IMR-90 (cell line): ENCODE measurements at regions not wholly inside any gene's neighbourhood (a gene's known extent, or its start where the extent isn't known, plus 50 kb on each side); places are given as distances from the start of the nearest gene placed in this dataset.

Source experiments
- ATAC-seq: fragments of 200-7000 bp; cut with Tn5 transposase; 2 replicates; pipeline ENCODE4 v1.9.1; 2020; ENCODE audit warnings: low read depth, mild to moderate bottlenecking, moderate library complexity
- BruUV-seq: library from RNA; stranded (reverse); fragments of 400-500 nt; replicated peaks from 2 replicates; lab custom pipeline; 2021; lab: Mats Ljungman, UMichigan
- CTCF ChIA-PET: fragments of 300-600 bp; formaldehyde crosslinking; extraction: SDS; loops from one replicate; lab custom pipeline; 2021; ENCODE audit warnings: antibody characterized with exemption; lab: Yijun Ruan, JAX
- POLR2A ChIA-PET: fragments of 300-600 bp; sonication (Branson Sonifier 250); formaldehyde crosslinking; loops from one replicate; lab custom pipeline; 2022; ENCODE audit warnings: antibody characterized with exemption; ENCODE audit not compliant: unreplicated experiment; lab: Charles Lee
- DNase-seq: peaks from one replicate; pipeline ENCODE4 v3.0.0; 2013
- H2AFZ ChIP-seq: replicated peaks from 2 replicates; pipeline ENCODE3; 2013; ENCODE audit warnings: low read length, mild to moderate bottlenecking; ENCODE audit not compliant: poor library complexity
- H2AK5ac ChIP-seq: 2 replicates; pipeline ENCODE4 v1.6.1; 2013; ENCODE audit warnings: low read depth, low read length, inconsistent platforms
- H2AK9ac ChIP-seq: replicated peaks from 2 replicates; pipeline ENCODE3; 2013; ENCODE audit warnings: mild to moderate bottlenecking, low read depth, low read length, moderate library complexity; ENCODE audit not compliant: poor library complexity
- H2BK120ac ChIP-seq: 2 replicates; pipeline ENCODE4 v1.6.1; 2013; ENCODE audit warnings: low read depth, low read length, inconsistent platforms
- H2BK15ac ChIP-seq: 3 replicates; pipeline ENCODE4 v1.6.1; 2013; ENCODE audit warnings: low read depth, low read length, inconsistent platforms
- H2BK20ac ChIP-seq: 2 replicates; pipeline ENCODE4 v1.6.1; 2013; ENCODE audit warnings: low read depth, mild to moderate bottlenecking, inconsistent platforms, low read length, moderate library complexity
- H2BK5ac ChIP-seq: 2 replicates; pipeline ENCODE4 v1.6.1; 2013; ENCODE audit warnings: mild to moderate bottlenecking, low read depth, low read length, inconsistent platforms; ENCODE audit not compliant: poor library complexity, severe bottlenecking
- H3K14ac ChIP-seq: replicated peaks from 2 replicates; pipeline ENCODE4 v1.6.1; 2013; ENCODE audit warnings: low read depth, low read length, inconsistent platforms
- H3K18ac ChIP-seq: 2 replicates; pipeline ENCODE4 v1.6.1; 2013; ENCODE audit warnings: low read depth, low read length, control low read depth
- H3K23ac ChIP-seq: 2 replicates; pipeline ENCODE4 v1.6.1; 2013; ENCODE audit warnings: low read depth, low read length, inconsistent platforms
- H3K27ac ChIP-seq: 2 replicates; pipeline ENCODE4 v1.5.1; 2013; ENCODE audit warnings: mild to moderate bottlenecking, control low read depth, low read length; ENCODE audit not compliant: insufficient read depth
- H3K27me3 ChIP-seq: 2 replicates; pipeline ENCODE4 v1.6.1; 2013; ENCODE audit warnings: low read length; ENCODE audit not compliant: control insufficient read depth, insufficient read depth
- H3K36me3 ChIP-seq: 2 replicates; pipeline ENCODE4 v1.6.1; 2013; ENCODE audit warnings: low read length, mixed read lengths; ENCODE audit not compliant: control insufficient read depth, insufficient read depth
- H3K4ac ChIP-seq: 2 replicates; pipeline ENCODE4 v1.6.1; 2013; ENCODE audit warnings: low read depth, low read length, inconsistent platforms
- H3K4me1 ChIP-seq: 2 replicates; pipeline ENCODE4 v1.6.1; 2013; ENCODE audit warnings: low read length, mixed read lengths; ENCODE audit not compliant: control insufficient read depth, insufficient read depth
- H3K4me2 ChIP-seq: 2 replicates; pipeline ENCODE4 v1.6.1; 2013; ENCODE audit warnings: low read depth, mild to moderate bottlenecking, control low read depth, low read length, moderate library complexity
- H3K4me3 ChIP-seq: 2 replicates; pipeline ENCODE4 v1.5.1; 2013; ENCODE audit warnings: low read depth, mild to moderate bottlenecking, control low read depth, low read length, moderate library complexity; ENCODE audit not compliant: insufficient read depth
- H3K56ac ChIP-seq: 2 replicates; pipeline ENCODE4 v1.6.1; 2013; ENCODE audit warnings: low read length, inconsistent platforms; ENCODE audit not compliant: insufficient read depth; ENCODE audit errors: extremely low read depth
- H3K79me1 ChIP-seq, 2 experiments: 2 replicates each; pipeline ENCODE4 v1.6.1; 2013; ENCODE audit warnings: low read length in 2 of 2, inconsistent platforms in 1 of 2, low read depth in 1 of 2
- H3K9ac ChIP-seq: 2 replicates; pipeline ENCODE4 v1.6.1; 2013; ENCODE audit warnings: low read depth, low read length, control low read depth
- H3K9me1 ChIP-seq: 2 replicates; pipeline ENCODE4 v1.6.1; 2013; ENCODE audit warnings: low read length, inconsistent platforms; ENCODE audit not compliant: insufficient read depth
- H3K9me3 ChIP-seq: 2 replicates; pipeline ENCODE4 v1.6.1; 2013; ENCODE audit warnings: low read length; ENCODE audit not compliant: control insufficient read depth, insufficient read depth
- H4K20me1 ChIP-seq: 2 replicates; pipeline ENCODE4 v1.6.1; 2013; ENCODE audit warnings: low read length, inconsistent platforms; ENCODE audit not compliant: insufficient read depth
- H4K5ac ChIP-seq: 2 replicates; pipeline ENCODE4 v1.6.1; 2013; ENCODE audit warnings: mild to moderate bottlenecking, low read depth, low read length, control low read depth
- H4K8ac ChIP-seq, 2 experiments: 2 replicates each; pipeline ENCODE4 v1.6.1; 2013; ENCODE audit warnings: low read depth in 2 of 2, low read length in 2 of 2, control low read depth in 1 of 2, inconsistent platforms in 1 of 2
- H4K91ac ChIP-seq: 2 replicates; pipeline ENCODE4 v1.6.1; 2013; ENCODE audit warnings: low read depth, low read length, inconsistent platforms; ENCODE audit not compliant: insufficient read depth
- CTCF ChIP-seq: conservative IDR thresholded peaks from 2 replicates; pipeline ENCODE4 v1.5.1; 2012; ENCODE audit warnings: mild to moderate bottlenecking, low read depth, low read length, improper control_type of control experiment
- POLR2A ChIP-seq: IDR thresholded peaks from 2 replicates; pipeline ENCODE4 v1.6.1; 2012; ENCODE audit warnings: mild to moderate bottlenecking, low read depth, low read length
- RAD21 ChIP-seq: IDR thresholded peaks from 2 replicates; pipeline ENCODE4 v1.6.1; 2012; ENCODE audit warnings: low read length, improper control_type of control experiment
- SMC3 ChIP-seq: fragments of 150-350 bp; IDR thresholded peaks from 2 replicates; pipeline ENCODE4 v1.6.1; 2016; ENCODE audit warnings: low read depth, mild to moderate bottlenecking, antibody characterized with exemption, low read length, moderate library complexity
- WGBS, 2 experiments: methylation state at CpG; one replicate each; pipeline versions ENCODE4 v1.1.5 to v1.1.7; 2013; ENCODE audit warnings: missing lambda C conversion rate in 2 of 2; ENCODE audit not compliant: insufficient read length in 1 of 2; ENCODE audit errors: extremely low coverage in 2 of 2; 5-methylcytosine and 5-hydroxymethylcytosine counted together
- dilution Hi-C: fragments of 300-500 bp; cut with HindIII; formaldehyde crosslinking; loops from one replicate; pipeline ENCODE4 v1.14.3; 2018; ENCODE audit warnings: low sequenced_read_pairs; ENCODE audit not compliant: unreplicated experiment
- in situ Hi-C: fragments of 300-500 bp; cut with MboI; formaldehyde crosslinking; loops from 3 replicates; pipeline ENCODE4 v1.14.3; 2019; ENCODE audit warnings: low sequenced_read_pairs, inconsistent platforms, mixed read lengths
- intact Hi-C: fragments of 100-400 bp; cut with micrococcal nuclease; formaldehyde crosslinking; loops from 2 replicates; pipeline ENCODE4 v1.10.0; 2022

- no peaks in the 10 kb centered on the region for H3K4me1 ChIP-seq
- H2AK9ac ChIP-seq = no peak overlapping the region
- no peak overlapping the region for H4K8ac ChIP-seq
- WGBS, 2 experiments = 60% methylated on average over 1 of the region's 7 CpGs; no CpG with 5 or more reads in 1 of the 2 experiments
- intact Hi-C loops (no loop called here), in situ Hi-C loops (loop anchor here (10.0 kb wide), 1 partner anchor 290 kb away; no protein-coding TSS in a partner anchor), dilution Hi-C loops (no loop called here)
- no peak overlapping the region for H4K5ac ChIP-seq
- no peaks in the 10 kb centered on the region for H3K9me3 ChIP-seq
- TF ChIP-seq RAD21 = no peak
- no peak for TF ChIP-seq CTCF
- TF ChIP-seq SMC3 = no peak
- no peak for TF ChIP-seq POLR2A
- no peaks in the 10 kb centered on the region for H3K79me1 ChIP-seq
- no peaks in the 10 kb centered on the region for H3K36me3 ChIP-seq
- ChIA-PET POLR2A (no interaction called here), CTCF (no interaction called here)
- no peak overlapping the region for H2BK15ac ChIP-seq
- DNase-seq = no peak
- H2BK5ac ChIP-seq = no peak overlapping the region
- H2AK5ac ChIP-seq = no peak overlapping the region
- ATAC-seq = no peak
- H3K27ac ChIP-seq = no peak overlapping the region
- H3K56ac ChIP-seq = no peak overlapping the region
- H3K18ac ChIP-seq = no peak overlapping the region
- no peak overlapping the region for H2BK20ac ChIP-seq
- no peak overlapping the region for H3K4ac ChIP-seq
- peaks cover 34% of the 10 kb centered on the region for H3K27me3 ChIP-seq
- no peak overlapping the region for H3K9ac ChIP-seq
- no peak overlapping the region for H3K14ac ChIP-seq
- no peaks in the 10 kb centered on the region for H4K20me1 ChIP-seq
- no peak overlapping the region for H3K4me2 ChIP-seq
- H2BK120ac ChIP-seq = no peak overlapping the region
- no peak overlapping the region for H3K23ac ChIP-seq
- H2AFZ ChIP-seq = no peak overlapping the region
- no TSS peak for BruUV-seq
- H4K91ac ChIP-seq = no peak overlapping the region
- no peak overlapping the region for H3K4me3 ChIP-seq
- no peaks in the 10 kb centered on the region for H3K9me1 ChIP-seq
Observed at GRCh38 chr21:33124889-33125288, 54.9 kb downstream of the OLIG1 start.
